ENCODE measurements at regions not wholly inside any gene's neighbourhood (a gene's known extent, or its start where the extent isn't known, plus 50 kb on each side); places are given as distances from the start of the nearest gene placed in this dataset.

- TF ChIP-seq, protein P1, sequence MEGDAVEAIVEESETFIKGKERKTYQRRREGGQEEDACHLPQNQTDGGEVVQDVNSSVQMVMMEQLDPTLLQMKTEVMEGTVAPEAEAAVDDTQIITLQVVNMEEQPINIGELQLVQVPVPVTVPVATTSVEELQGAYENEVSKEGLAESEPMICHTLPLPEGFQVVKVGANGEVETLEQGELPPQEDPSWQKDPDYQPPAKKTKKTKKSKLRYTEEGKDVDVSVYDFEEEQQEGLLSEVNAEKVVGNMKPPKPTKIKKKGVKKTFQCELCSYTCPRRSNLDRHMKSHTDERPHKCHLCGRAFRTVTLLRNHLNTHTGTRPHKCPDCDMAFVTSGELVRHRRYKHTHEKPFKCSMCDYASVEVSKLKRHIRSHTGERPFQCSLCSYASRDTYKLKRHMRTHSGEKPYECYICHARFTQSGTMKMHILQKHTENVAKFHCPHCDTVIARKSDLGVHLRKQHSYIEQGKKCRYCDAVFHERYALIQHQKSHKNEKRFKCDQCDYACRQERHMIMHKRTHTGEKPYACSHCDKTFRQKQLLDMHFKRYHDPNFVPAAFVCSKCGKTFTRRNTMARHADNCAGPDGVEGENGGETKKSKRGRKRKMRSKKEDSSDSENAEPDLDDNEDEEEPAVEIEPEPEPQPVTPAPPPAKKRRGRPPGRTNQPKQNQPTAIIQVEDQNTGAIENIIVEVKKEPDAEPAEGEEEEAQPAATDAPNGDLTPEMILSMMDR (IDR thresholded peaks at IDR 0.05), result no peak
- no peak for TF ChIP-seq EZH2 (IDR thresholded peaks at IDR 0.05)
Observed at GRCh38 chr5:68950125-68950524, 143.7 kb upstream of the SLC30A5 start.

All from neural progenitor cell (in vitro differentiated cells).